ENCODE measurements at regions not wholly inside any gene's neighbourhood (a gene's known extent, or its start where the extent isn't known, plus 50 kb on each side); places are given as distances from the start of the nearest gene placed in this dataset.

GRCh38 chr4:120236873-120237272 lies 170.2 kb upstream of the MAD2L1 start:
- TF ChIP-seq CTCF (conservative IDR thresholded peaks at IDR 0.05) (no peak), EZH2 (IDR thresholded peaks at IDR 0.05; ENCODE audit: low read depth) (no peak)
